ENCODE measurements at regions not wholly inside any gene's neighbourhood (a gene's known extent, or its start where the extent isn't known, plus 50 kb on each side); places are given as distances from the start of the nearest gene placed in this dataset.
"Not testable (repeated sequence)": the region's sequence is repeated elsewhere in the genome, so short reads cannot be mapped to it uniquely, and the experiment has no call there.

- TF ChIP-seq GATA2 (IDR thresholded peaks at IDR 0.05; ENCODE audit: insufficient read depth, insufficient read length, low read depth, low read length) (no peak), MYC (IDR thresholded peaks at IDR 0.05; ENCODE audit: low read depth, low read length) (no peak), JUN (IDR thresholded peaks at IDR 0.05; ENCODE audit: borderline replicate concordance, insufficient read depth, insufficient read length, low read depth) (no peak)
- Histone ChIP-seq H3K79me2 (ENCODE audit: control insufficient read depth, insufficient read depth, low read length) (no peaks in the 10 kb centered on the region), H3K4me1 (ENCODE audit: control insufficient read depth, extremely low read depth, insufficient read depth, low read length) (no peaks in the 10 kb centered on the region), H3K27me3 (ENCODE audit: control insufficient read depth in 2 of 2, insufficient read depth in 2 of 2, low read length in 2 of 2) (no peaks in the 10 kb centered on the region), H3K4me3 (replicated peaks in 1 of 3; ENCODE audit: insufficient read depth in 1 of 3, low read depth in 1 of 3, low read length in 3 of 3) (no peak overlapping the region), H3K9me1 (replicated peaks; ENCODE audit: control insufficient read depth, extremely low read depth, insufficient read depth, low read length) (no peaks in the 10 kb centered on the region), H4K20me1 (replicated peaks; ENCODE audit: control insufficient read depth, extremely low read depth, insufficient read depth, low read length) (no peaks in the 10 kb centered on the region), H3K9ac (replicated peaks; ENCODE audit: extremely low read depth, insufficient read depth, low read length) (no peak overlapping the region), H2AFZ (ENCODE audit: low read depth, low read length) (no peak overlapping the region), H3K36me3 (ENCODE audit: control insufficient read depth in 2 of 2, extremely low read depth in 1 of 2, insufficient read depth in 2 of 2, low read length in 2 of 2) (no peaks in the 10 kb centered on the region), H3K4me2 (ENCODE audit: insufficient read depth, low read length) (no peak overlapping the region), H3K27ac (ENCODE audit: insufficient read depth, low read depth, low read length) (no peak overlapping the region), H3K9me3 (replicated peaks; ENCODE audit: control insufficient read depth, insufficient read depth, low read length) (no peaks in the 10 kb centered on the region)
- POLR2A ChIA-PET: no interaction called here
- no TSS peak for BruUV-seq (replicated peaks)
- dilution Hi-C loops (cut with MboI; ENCODE audit: extremely low pct_ligation_motif_present, low sequenced_read_pairs) (no loop called here), intact Hi-C loops (cut with micrococcal nuclease) (no loop called here)
- DNase-seq (ENCODE audit: low read depth, low spot score) (no peak), FAIRE-seq (no peak)
- CTCF ChIA-PET: no interaction called here
Measured at GRCh38 chr5:122668552-122668951, 106.3 kb upstream of the SNX2 start.

GRCh38 chr5:122669709-122670108 lies 105.2 kb upstream of the SNX2 start:
- H2AFZ ChIP-seq (ENCODE audit: low read depth, low read length); H3K4me1 ChIP-seq (ENCODE audit: control insufficient read depth, extremely low read depth, insufficient read depth, low read length); DNase-seq (ENCODE audit: low read depth, low spot score); H3K4me3 ChIP-seq (replicated peaks in 1 of 3; ENCODE audit: insufficient read depth in 1 of 3, low read depth in 1 of 3, low read length in 3 of 3); H3K36me3 ChIP-seq (ENCODE audit: control insufficient read depth in 2 of 2, extremely low read depth in 1 of 2, insufficient read depth in 2 of 2, low read length in 2 of 2); intact Hi-C loops (cut with micrococcal nuclease); FAIRE-seq; H3K27me3 ChIP-seq (ENCODE audit: control insufficient read depth in 2 of 2, insufficient read depth in 2 of 2, low read length in 2 of 2); H4K20me1 ChIP-seq (replicated peaks; ENCODE audit: control insufficient read depth, extremely low read depth, insufficient read depth, low read length); H3K4me2 ChIP-seq (ENCODE audit: insufficient read depth, low read length); H3K79me2 ChIP-seq (ENCODE audit: control insufficient read depth, insufficient read depth, low read length); POLR2A ChIA-PET; H3K9me1 ChIP-seq (replicated peaks; ENCODE audit: control insufficient read depth, extremely low read depth, insufficient read depth, low read length); H3K27ac ChIP-seq (ENCODE audit: insufficient read depth, low read depth, low read length); H3K9me3 ChIP-seq (replicated peaks; ENCODE audit: control insufficient read depth, insufficient read depth, low read length); dilution Hi-C loops (cut with MboI; ENCODE audit: extremely low pct_ligation_motif_present, low sequenced_read_pairs); BruUV-seq (replicated peaks); CTCF ChIA-PET; H3K9ac ChIP-seq (replicated peaks; ENCODE audit: extremely low read depth, insufficient read depth, low read length): not testable (repeated sequence)
